NCI-H460 (cell line): ENCODE measurements at regions not wholly inside any gene's neighbourhood (a gene's known extent, or its start where the extent isn't known, plus 50 kb on each side); places are given as distances from the start of the nearest gene placed in this dataset.
"Not testable (repeated sequence)": the region's sequence is repeated elsewhere in the genome, so short reads cannot be mapped to it uniquely, and the experiment has no call there.

ENCODE experiments used
- DNase-seq: peaks from one replicate; pipeline ENCODE4 v3.0.0-alpha.2; 2016; ENCODE audit warnings: low read depth; ENCODE audit errors: extremely low read depth

GRCh38 chr15:62270216-62270921 is 105.3 kb upstream of the C2CD4B start:
- DNase-seq: no peak

GRCh38 chr15:62272290-62272689 is 107.2 kb upstream of the C2CD4B start:
- DNase-seq: no peak

DNA sequence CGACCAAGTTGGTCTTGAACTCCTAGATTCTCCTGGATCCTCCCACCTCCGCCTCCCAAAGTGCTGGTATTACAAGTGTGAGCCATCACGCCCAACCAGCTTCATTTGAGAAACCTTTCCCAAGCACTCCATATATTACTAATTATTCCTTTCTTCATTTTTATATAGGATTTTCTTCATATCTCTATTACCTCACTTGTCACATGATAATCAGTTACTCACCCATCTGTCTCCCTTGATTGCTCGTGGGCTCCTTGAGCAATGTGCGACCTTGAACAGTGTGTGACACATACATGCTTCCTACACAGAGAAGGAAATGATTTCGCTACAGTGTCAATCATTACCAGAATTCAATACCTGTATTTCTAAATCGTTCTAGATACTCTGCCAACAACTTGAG is 110.7 kb upstream of the C2CD4B start:
- DNase-seq: no peak

GRCh38 chr15:62277816-62278394 is 112.8 kb upstream of the C2CD4B start:
- no peak for DNase-seq

DNA sequence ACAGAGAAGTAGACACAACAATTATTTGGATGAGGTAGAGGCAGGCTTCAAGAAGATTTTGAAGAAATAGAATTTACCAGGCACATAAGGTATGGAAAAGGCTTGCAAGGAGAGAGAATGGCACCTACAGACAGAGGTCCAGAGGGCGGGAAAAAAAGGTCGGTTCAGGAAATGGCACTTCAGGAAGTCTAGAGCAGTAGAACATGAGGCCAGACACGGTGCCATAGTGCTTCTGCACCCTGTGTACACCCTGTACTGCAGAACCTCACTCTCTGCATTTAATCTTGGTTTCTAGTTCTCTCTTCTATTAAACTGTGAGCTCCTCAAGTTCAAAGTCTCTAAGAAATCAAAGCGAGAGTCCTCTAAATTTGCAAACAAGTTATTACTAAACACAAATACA is 113.4 kb upstream of the C2CD4B start:
- no peak for DNase-seq

- DNase-seq: no peak
These were observed 114.0 kb upstream of the C2CD4B start for GRCh38 chr15:62279041-62279440.

GRCh38 chr15:62280625-62281024 is 115.5 kb upstream of the C2CD4B start:
- DNase-seq: no peak

DNA sequence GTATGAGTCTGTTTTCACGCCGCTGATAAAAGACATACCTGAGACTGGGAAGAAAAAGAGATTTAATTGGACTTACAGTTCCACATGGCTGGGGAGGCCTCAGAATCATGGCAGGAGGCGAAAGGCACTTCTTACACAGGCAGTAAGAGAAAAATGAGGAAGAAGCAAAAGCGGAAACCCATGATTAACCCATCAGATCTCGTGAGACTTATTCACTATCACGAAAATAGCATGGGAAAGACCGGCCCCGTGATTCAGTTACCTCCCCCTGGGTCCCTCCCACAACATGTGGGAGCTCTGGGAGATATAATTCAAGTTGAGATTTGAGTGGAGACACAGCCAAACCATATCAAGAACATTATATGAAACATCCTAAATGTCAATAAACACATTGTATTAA is 116.7 kb upstream of the C2CD4B start:
- not testable (repeated sequence) for DNase-seq

DNA sequence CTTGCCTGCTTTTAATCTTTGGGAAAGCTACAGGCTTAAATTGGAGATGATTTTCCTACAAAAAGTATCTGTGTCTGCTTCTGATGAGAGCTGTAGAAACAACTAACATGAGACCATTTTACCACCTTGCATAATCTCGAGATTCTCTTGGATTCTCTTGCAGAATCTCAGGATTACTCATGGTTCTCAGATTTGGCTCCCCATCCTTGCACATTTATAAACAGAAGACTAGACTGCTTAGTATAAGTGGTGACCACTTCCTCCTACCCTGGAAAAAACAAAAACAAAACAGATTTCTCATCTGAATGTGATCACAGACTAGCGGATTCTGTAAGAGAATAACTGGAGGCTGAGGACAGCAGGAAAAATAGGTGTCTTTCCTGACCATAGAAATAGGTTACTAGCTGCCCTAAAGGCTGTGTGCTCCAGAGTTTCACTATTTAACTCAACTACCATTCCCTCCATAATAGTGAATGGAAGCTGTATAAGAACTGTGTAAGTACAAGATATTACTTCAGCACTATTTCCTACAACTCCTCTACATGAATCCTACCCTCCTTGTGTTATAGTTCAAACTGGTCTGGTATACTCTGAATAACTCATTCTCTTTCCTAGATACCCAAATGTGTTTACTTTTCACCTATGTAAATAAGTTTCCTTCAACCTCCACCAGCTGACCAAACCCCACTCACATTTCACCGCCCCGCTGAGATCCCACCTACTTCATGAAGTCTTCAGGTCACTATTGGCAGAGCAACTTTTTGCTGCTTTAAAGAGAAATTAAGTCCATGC is 122.2 kb upstream of the C2CD4B start:
- DNase-seq: no peak

- no peak for DNase-seq
These were observed 123.4 kb upstream of the C2CD4B start for GRCh38 chr15:62288361-62289017.

DNA sequence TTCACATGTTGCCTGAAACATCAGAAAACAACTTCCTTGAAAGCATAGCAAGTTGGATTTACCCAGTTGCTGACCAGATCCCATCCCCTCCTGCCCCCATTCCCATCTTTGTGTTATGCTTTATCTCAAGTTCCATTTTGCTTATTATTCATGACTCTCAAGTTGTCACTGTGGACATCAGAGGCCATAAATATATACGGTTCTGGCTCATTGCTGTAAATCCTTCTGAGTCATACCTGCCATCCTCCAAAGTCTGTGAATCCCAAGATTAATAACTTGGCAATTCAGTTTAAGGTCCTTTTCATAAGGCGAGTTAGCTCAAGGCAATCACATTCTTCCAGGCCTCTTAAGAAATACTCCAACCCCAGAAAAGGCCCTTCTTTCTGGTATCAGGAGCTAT is 126.2 kb upstream of the C2CD4B start:
- DNase-seq: no peak

GRCh38 chr15:62296756-62297507 is 131.8 kb upstream of the C2CD4B start:
- no peak for DNase-seq

GRCh38 chr15:62297522-62297921 is 132.4 kb upstream of the C2CD4B start:
- no peak for DNase-seq

DNA sequence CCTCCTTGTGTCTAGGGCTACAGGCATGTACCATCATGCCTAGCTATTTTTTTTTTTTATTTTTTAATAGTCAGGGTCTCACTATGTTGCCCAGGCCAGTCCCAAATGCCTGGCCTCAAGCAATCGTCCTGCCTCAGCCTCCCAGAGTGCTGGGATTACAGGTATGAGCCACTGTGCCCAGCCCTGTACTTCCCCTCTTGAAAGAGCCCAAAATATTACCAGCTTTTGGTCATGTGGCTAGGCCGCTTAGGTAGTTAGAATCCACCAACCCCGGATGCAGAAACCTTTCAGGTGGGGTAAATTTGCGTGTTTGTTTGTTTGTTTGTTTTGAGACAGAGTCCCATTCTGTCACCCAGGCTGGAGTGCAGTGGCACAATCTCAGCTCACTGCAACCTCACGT is 132.8 kb upstream of the C2CD4B start:
- DNase-seq: no peak

- DNase-seq: no peak
These were observed 133.7 kb upstream of the C2CD4B start for GRCh38 chr15:62298811-62299210.

GRCh38 chr15:62299541-62299940 is 134.5 kb upstream of the C2CD4B start:
- no peak for DNase-seq

GRCh38 chr15:62301993-62302675 is 137.0 kb upstream of the C2CD4B start:
- DNase-seq: no peak

DNA sequence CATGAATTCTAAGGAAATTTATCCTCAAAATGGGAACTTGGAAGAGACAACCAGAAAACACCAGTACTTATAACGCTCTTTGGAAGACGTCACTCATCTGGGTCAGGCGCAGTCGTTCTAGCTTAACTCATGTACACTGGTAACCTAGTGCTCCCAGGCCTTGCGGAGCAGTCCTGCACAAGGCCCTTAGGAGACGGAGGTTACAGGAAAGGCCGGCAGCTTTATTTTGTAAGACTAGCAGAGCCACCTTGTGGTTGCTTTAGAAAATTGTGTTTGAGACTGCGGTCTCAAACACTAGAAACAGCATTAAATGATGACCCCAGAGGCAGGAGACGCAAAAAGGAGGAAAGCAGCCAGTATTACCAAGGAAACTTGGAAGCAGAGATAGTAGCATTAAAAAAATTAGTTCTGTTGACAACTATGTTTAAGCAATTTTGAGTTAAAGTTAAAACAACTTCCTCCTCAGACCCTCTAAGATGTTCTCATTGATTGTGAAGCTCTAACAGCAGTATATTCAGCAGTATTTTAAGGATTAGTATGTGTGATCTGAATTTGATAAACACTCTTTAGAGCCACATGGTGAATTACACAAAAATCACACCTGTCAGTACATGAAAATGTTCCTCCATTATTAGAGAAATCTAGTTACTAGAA is 141.9 kb upstream of the C2CD4B start:
- DNase-seq: peak; percentile 74

DNA sequence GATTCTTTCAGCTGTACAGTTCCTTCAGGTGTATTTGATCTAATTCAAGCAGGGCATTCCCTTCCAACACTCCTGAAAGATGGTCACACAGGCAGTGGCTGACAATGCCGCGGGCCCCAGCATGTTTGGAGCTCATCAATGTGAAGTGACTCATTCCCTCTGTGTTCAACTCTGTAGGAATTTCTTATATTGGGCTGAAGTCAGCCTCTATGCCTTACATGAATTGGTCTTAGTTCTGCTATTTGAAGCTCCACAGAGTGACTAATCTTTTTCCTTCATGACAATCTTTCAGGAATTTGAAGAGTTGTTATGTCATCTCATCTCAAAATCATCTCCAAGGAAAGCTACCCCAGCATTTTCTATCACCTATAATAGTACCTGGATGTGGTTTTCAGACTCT is 142.5 kb upstream of the C2CD4B start:
- no peak for DNase-seq
